ENCODE measurements at regions not wholly inside any gene's neighbourhood (a gene's known extent, or its start where the extent isn't known, plus 50 kb on each side); places are given as distances from the start of the nearest gene placed in this dataset.

DNA sequence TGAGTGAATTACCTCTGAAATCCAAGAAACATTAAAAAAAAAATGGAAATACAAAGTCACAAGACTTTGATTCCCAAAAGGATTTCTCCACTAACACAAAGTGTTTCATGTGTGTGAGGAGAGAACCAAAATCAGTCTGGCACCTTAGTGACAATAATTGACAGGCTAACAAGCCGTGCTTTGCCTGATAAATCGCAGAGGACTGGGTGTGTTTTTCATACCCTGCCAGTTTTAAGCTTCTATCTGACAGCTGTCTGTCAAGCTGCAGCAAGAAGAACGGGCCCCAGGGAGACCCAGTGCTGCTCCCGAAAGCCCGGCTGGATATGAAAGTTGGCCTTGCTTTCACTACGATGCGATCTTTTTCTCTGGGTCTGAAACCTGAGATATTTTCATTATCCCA is 101.6 kb upstream of the KCNK2 start:
- no peak for DNase-seq (ENCODE audit: low read depth)
- H3K4me3 ChIP-seq (ENCODE audit: low read depth, low read length), result no peak overlapping the region
- TF ChIP-seq, protein P1, sequence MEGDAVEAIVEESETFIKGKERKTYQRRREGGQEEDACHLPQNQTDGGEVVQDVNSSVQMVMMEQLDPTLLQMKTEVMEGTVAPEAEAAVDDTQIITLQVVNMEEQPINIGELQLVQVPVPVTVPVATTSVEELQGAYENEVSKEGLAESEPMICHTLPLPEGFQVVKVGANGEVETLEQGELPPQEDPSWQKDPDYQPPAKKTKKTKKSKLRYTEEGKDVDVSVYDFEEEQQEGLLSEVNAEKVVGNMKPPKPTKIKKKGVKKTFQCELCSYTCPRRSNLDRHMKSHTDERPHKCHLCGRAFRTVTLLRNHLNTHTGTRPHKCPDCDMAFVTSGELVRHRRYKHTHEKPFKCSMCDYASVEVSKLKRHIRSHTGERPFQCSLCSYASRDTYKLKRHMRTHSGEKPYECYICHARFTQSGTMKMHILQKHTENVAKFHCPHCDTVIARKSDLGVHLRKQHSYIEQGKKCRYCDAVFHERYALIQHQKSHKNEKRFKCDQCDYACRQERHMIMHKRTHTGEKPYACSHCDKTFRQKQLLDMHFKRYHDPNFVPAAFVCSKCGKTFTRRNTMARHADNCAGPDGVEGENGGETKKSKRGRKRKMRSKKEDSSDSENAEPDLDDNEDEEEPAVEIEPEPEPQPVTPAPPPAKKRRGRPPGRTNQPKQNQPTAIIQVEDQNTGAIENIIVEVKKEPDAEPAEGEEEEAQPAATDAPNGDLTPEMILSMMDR (IDR thresholded peaks at IDR 0.05; ENCODE audit: control insufficient read depth, extremely low read depth, insufficient read depth), result no peak

DNA sequence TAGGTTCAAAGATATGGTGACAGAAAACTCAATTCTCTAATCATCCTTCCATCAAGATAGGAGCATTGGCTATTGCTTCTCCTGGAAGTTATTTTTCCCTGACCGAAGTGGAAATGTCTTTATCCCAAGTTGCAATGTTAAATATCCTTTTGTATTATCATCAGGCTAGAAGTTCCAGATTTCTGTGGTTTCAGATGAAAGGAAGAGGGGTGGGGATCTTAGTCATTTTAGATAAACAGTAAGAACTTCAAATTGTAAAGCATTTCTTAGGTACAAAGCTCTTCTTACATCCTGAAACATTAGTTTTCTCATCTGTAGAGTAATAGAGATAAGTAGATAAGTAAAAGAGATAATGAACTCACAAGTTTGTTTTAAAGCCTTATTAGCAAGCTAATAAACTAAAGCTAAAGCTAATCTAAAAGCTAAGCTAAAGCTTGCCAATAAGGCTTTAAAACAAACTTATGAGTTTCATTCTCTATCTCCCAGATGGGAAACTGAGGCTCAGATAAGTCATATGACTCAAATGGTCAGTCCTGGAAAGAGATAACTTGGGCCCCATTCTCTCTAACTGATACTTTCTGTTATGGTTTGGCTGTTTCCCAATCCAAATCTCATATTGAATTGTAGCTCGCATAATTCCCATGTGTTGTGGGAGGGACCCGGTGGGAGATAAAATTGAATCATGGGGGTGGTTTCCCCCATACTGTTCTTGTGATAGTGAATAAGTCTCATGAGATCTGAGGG is 99.2 kb upstream of the KCNK2 start:
- TF ChIP-seq, protein P1 (IDR thresholded peaks at IDR 0.05; ENCODE audit: control insufficient read depth, extremely low read depth, insufficient read depth), result no peak
- no peak for DNase-seq (ENCODE audit: low read depth)
- no peak overlapping the region for H3K4me3 ChIP-seq (ENCODE audit: low read depth, low read length)

- no peak overlapping the region for H3K4me3 ChIP-seq (ENCODE audit: low read depth, low read length)
- TF ChIP-seq, protein P1 (IDR thresholded peaks at IDR 0.05; ENCODE audit: control insufficient read depth, extremely low read depth, insufficient read depth), result no peak
- no peak for DNase-seq (ENCODE audit: low read depth)
These were observed 93.2 kb upstream of the KCNK2 start for GRCh38 chr1:214989341-214989740.

DNA sequence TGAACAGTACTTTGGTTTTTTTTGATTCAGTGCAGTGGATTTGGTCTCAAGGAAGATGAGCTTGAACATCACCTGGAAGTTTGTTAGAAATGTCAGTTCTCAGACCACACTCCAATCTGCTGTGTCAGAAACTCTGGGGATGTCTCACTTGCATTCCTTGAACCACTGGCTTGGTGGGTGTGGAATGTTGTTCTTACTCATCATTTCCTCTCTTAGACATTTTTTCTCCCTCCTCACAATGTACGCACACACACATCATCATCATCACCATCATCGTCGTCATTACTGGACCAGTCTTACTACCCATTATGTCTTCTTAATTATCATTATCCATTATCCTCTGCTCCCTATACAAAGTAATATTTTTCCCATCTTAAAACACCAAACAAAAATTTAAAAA is 91.9 kb upstream of the KCNK2 start:
- no peak overlapping the region for H3K4me3 ChIP-seq (ENCODE audit: low read depth, low read length)
- TF ChIP-seq, protein P1 (IDR thresholded peaks at IDR 0.05; ENCODE audit: control insufficient read depth, extremely low read depth, insufficient read depth), result no peak
- DNase-seq (ENCODE audit: low read depth), result no peak

DNA sequence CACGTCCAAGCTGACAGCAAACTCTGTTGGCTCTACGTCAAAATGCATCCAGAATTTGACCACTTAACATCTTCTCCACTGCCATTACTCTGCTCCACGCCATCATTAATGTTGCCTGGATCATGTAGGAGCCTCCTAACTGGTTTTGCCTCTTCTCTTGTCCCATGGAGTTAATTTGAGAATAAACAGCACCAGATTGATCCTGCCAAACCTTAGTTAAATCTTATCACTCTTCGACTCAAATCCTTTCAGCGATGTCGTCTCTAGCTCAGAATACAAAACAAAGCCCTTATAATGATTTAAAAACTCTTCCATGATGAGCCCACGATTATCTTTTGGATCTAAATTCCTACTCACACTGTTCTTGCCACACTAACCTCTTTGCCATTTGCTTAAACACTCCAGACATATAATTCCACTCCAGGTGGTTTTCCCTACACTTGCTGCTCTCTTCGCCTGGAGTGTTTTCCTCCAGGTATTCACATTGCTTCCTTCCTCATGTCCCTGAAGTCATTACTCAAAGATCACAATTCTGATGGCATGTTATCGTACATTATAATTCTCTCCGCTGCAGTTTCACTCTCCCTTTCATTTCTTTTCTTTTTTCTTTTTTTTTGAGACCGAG is 90.7 kb upstream of the KCNK2 start:
- no peak for DNase-seq (ENCODE audit: low read depth)
- TF ChIP-seq, protein P1 (IDR thresholded peaks at IDR 0.05; ENCODE audit: control insufficient read depth, extremely low read depth, insufficient read depth), result no peak

GRCh38 chr1:214993419-214993818 is 89.1 kb upstream of the KCNK2 start:
- TF ChIP-seq, protein P1 (IDR thresholded peaks at IDR 0.05; ENCODE audit: control insufficient read depth, extremely low read depth, insufficient read depth), result no peak
- no peak overlapping the region for H3K4me3 ChIP-seq (ENCODE audit: low read depth, low read length)
- no peak for DNase-seq (ENCODE audit: low read depth)

More for the DNA sequence above, 90.7 kb upstream of the KCNK2 start:
- no peak overlapping the region for H3K4me3 ChIP-seq (ENCODE audit: low read depth, low read length)
